Testis (tissue), 2 donors: ENCODE measurements at regions not wholly inside any gene's neighbourhood (a gene's known extent, or its start where the extent isn't known, plus 50 kb on each side); places are given as distances from the start of the nearest gene placed in this dataset.
"Not testable (repeated sequence)": the region's sequence is repeated elsewhere in the genome, so short reads cannot be mapped to it uniquely, and the experiment has no call there.

Source experiments
- DNase-seq: peaks from one replicate; pipeline ENCODE4 v3.0.0-alpha.2; 2019
- H3K27ac ChIP-seq, 2 donors: fragments of 200-600 bp; sonication (generic); one replicate each; pipeline ENCODE4 v1.5.1; 2019
- H3K27me3 ChIP-seq: fragments of 200-600 bp; sonication (generic); one replicate; pipeline ENCODE4 v1.5.1; 2019
- H3K36me3 ChIP-seq: fragments of 200-600 bp; sonication (generic); one replicate; pipeline ENCODE4 v1.5.1; 2017; ENCODE audit warnings: low read depth; ENCODE audit errors: missing control alignments
- H3K4me1 ChIP-seq: fragments of 200-600 bp; sonication (generic); one replicate; pipeline ENCODE4 v1.5.1; 2019
- H3K4me3 ChIP-seq, 2 donors: fragments of 200-600 bp; sonication (generic); one replicate each; pipeline ENCODE4 v1.5.1; 2017 to 2019
- H3K9me3 ChIP-seq: fragments of 200-600 bp; sonication (generic); one replicate; pipeline ENCODE4 v1.5.1; 2017
- CTCF ChIP-seq, 3 experiments: fragments of 450-650 bp in 2 of 3; fragments of 200-600 bp in 1 of 3; sonication (generic) in 1 of 3; IDR thresholded peaks; one replicate each; pipeline ENCODE4 v1.5.1; 2016 to 2019; ENCODE audit warnings: antibody characterized with exemption in 3 of 3, mild to moderate bottlenecking in 2 of 3, moderate library complexity in 1 of 3
- POLR2A ChIP-seq: fragments of 450-650 bp; IDR thresholded peaks from one replicate; pipeline ENCODE4 v1.6.1; 2017; ENCODE audit warnings: antibody characterized with exemption, mild to moderate bottlenecking, moderate library complexity
- WGBS, 2 donors: methylation state at CpG; one replicate each; pipeline ENCODE4 v1.1.5; 2018; 5-methylcytosine and 5-hydroxymethylcytosine counted together
- intact Hi-C: fragments of 100-400 bp; cut with DNase I; formaldehyde crosslinking; loops from one replicate; pipeline ENCODE4 v1.15.1; 2023; ENCODE audit warnings: low total_unique reads

- Histone ChIP-seq H3K9me3 (no peaks in the 10 kb centered on the region), H3K4me1 (no peaks in the 10 kb centered on the region), H3K27ac (no peak overlapping the region), H3K27me3 (no peaks in the 10 kb centered on the region), H3K36me3 (no peaks in the 10 kb centered on the region), H3K4me3 (no peak overlapping the region)
- DNase-seq: no peak
- TF ChIP-seq POLR2A (no peak), CTCF (IDR thresholded peaks at IDR 0.05) (no peak)
- intact Hi-C loops: no loop called here
- 91 to 100% methylated on average over 1 of the region's 1 CpG for WGBS, 2 donors
Observed at GRCh38 chr19:28061111-28061510, 1151.8 kb downstream of the UQCRFS1 start.

GRCh38 chr19:28057026-28057425 lies 1155.9 kb downstream of the UQCRFS1 start:
- H3K27ac ChIP-seq, H3K27me3 ChIP-seq, DNase-seq, intact Hi-C loops, H3K4me3 ChIP-seq, H3K9me3 ChIP-seq, H3K4me1 ChIP-seq, H3K36me3 ChIP-seq: not testable (repeated sequence)

- 49 to 89% methylated on average over 4 to 6 of the region's 6 CpGs for WGBS, 2 donors
- H3K27me3 ChIP-seq: no peaks in the 10 kb centered on the region
- H3K4me3 ChIP-seq: no peak overlapping the region
- H3K27ac ChIP-seq: no peak overlapping the region
- no peaks in the 10 kb centered on the region for H3K36me3 ChIP-seq
- no peak for DNase-seq
- H3K4me1 ChIP-seq: no peaks in the 10 kb centered on the region
- no peak for TF ChIP-seq POLR2A
- no peak for TF ChIP-seq CTCF (IDR thresholded peaks at IDR 0.05)
- H3K9me3 ChIP-seq: no peaks in the 10 kb centered on the region
- intact Hi-C loops: no loop called here
Observed at GRCh38 chr19:28051047-28051446, 1161.9 kb downstream of the UQCRFS1 start.

- no peak for TF ChIP-seq POLR2A
- no peak for TF ChIP-seq CTCF (IDR thresholded peaks at IDR 0.05)
- DNase-seq: no peak
- WGBS, 2 donors: 88 to 94% methylated on average over 2 of the region's 2 CpGs
- intact Hi-C loops: no loop called here
- Histone ChIP-seq H3K27ac (no peak overlapping the region), H3K27me3 (no peaks in the 10 kb centered on the region), H3K4me1 (no peaks in the 10 kb centered on the region), H3K9me3 (no peaks in the 10 kb centered on the region), H3K36me3 (no peaks in the 10 kb centered on the region), H3K4me3 (no peak overlapping the region)
Observed at GRCh38 chr19:28049875-28050274, 1163.1 kb downstream of the UQCRFS1 start.

GRCh38 chr19:28046932-28047331 lies 1166.0 kb downstream of the UQCRFS1 start:
- no peak for DNase-seq
- Histone ChIP-seq H3K4me3 (no peak overlapping the region), H3K9me3 (no peaks in the 10 kb centered on the region), H3K36me3 (no peaks in the 10 kb centered on the region), H3K27ac (no peak overlapping the region), H3K27me3 (no peaks in the 10 kb centered on the region), H3K4me1 (no peaks in the 10 kb centered on the region)
- WGBS, 2 donors: 77 to 100% methylated on average over 1 of the region's 1 CpG
- intact Hi-C loops: no loop called here
- no peak for TF ChIP-seq POLR2A
- no peak for TF ChIP-seq CTCF (IDR thresholded peaks at IDR 0.05)
